Smooth muscle cell (in vitro differentiated cells): ENCODE measurements at regions not wholly inside any gene's neighbourhood (a gene's known extent, or its start where the extent isn't known, plus 50 kb on each side); places are given as distances from the start of the nearest gene placed in this dataset.
"Not testable (repeated sequence)": the region's sequence is repeated elsewhere in the genome, so short reads cannot be mapped to it uniquely, and the experiment has no call there.

Source experiments
- DNase-seq: peaks from one replicate; lab custom pipeline; 2025; ENCODE audit not compliant: unreplicated experiment; lab: John Stamatoyannopoulos, UW
- H2AFZ ChIP-seq: fragments of 200-600 bp; sonication (generic); 2 replicates; pipeline ENCODE4 v1.6.0; 2016; ENCODE audit warnings: antibody characterized with exemption, low read depth, mild to moderate bottlenecking
- H3F3A ChIP-seq: fragments of 200-600 bp; sonication (generic); 2 replicates; pipeline ENCODE4 v1.6.0; 2017; ENCODE audit warnings: antibody characterized with exemption, low read depth
- H3K27ac ChIP-seq: fragments of 200-600 bp; sonication (generic); 2 replicates; pipeline ENCODE4 v1.5.1; 2016; ENCODE audit warnings: low read depth, mild to moderate bottlenecking
- H3K27me3 ChIP-seq: fragments of 200-600 bp; sonication (generic); 2 replicates; pipeline ENCODE4 v1.6.1; 2016; ENCODE audit warnings: low read depth, mild to moderate bottlenecking
- H3K36me3 ChIP-seq: fragments of 200-600 bp; sonication (generic); 2 replicates; pipeline ENCODE4 v1.5.1; 2016; ENCODE audit warnings: low read depth
- H3K4me1 ChIP-seq: fragments of 200-600 bp; sonication (generic); 2 replicates; pipeline ENCODE4 v1.5.1; 2016; ENCODE audit warnings: low read depth
- H3K4me2 ChIP-seq: fragments of 200-600 bp; sonication (generic); 2 replicates; pipeline ENCODE4 v1.6.0; 2016; ENCODE audit warnings: mild to moderate bottlenecking
- H3K4me3 ChIP-seq: fragments of 200-600 bp; sonication (generic); 2 replicates; pipeline ENCODE4 v1.5.1; 2016; ENCODE audit warnings: mild to moderate bottlenecking
- H3K79me2 ChIP-seq: fragments of 200-600 bp; sonication (generic); 2 replicates; pipeline ENCODE4 v1.6.0; 2016; ENCODE audit warnings: low read depth, mild to moderate bottlenecking
- H3K9ac ChIP-seq: fragments of 200-600 bp; sonication (generic); 2 replicates; pipeline ENCODE4 v1.6.0; 2016; ENCODE audit warnings: low read depth
- H3K9me3 ChIP-seq: fragments of 200-600 bp; sonication (generic); replicated peaks from 2 replicates; pipeline ENCODE4 v1.5.1; 2016; ENCODE audit warnings: low read depth
- H4K20me1 ChIP-seq: fragments of 200-600 bp; sonication (generic); 2 replicates; pipeline ENCODE4 v1.6.0; 2016; ENCODE audit warnings: low read depth
- CTCF ChIP-seq: fragments of 200-600 bp; sonication (generic); IDR thresholded peaks from 2 replicates; pipeline ENCODE4 v1.5.1; 2017; ENCODE audit warnings: borderline replicate concordance, mild to moderate bottlenecking, antibody characterized with exemption; ENCODE audit not compliant: insufficient read depth, poor library complexity, severe bottlenecking
- WGBS: methylation state at CpG from one replicate; pipeline ENCODE4 v1.1.7; 2016; ENCODE audit warnings: low lambda C conversion rate; 5-methylcytosine and 5-hydroxymethylcytosine counted together

GRCh38 chr7:68893411-68893810 is 704.9 kb upstream of the AUTS2 start:
- no peaks in the 10 kb centered on the region for H3K4me1 ChIP-seq
- H2AFZ ChIP-seq: no peak overlapping the region
- H3K9ac ChIP-seq: no peak overlapping the region
- no peak for DNase-seq
- no peaks in the 10 kb centered on the region for H3F3A ChIP-seq
- TF ChIP-seq CTCF: no peak
- H3K27me3 ChIP-seq: no peaks in the 10 kb centered on the region
- H4K20me1 ChIP-seq: no peaks in the 10 kb centered on the region
- no peak overlapping the region for H3K4me3 ChIP-seq
- H3K9me3 ChIP-seq: no peaks in the 10 kb centered on the region
- no peaks in the 10 kb centered on the region for H3K79me2 ChIP-seq
- no peak overlapping the region for H3K4me2 ChIP-seq
- 85% methylated on average over 4 of the region's 4 CpGs for WGBS
- H3K36me3 ChIP-seq: no peaks in the 10 kb centered on the region
- H3K27ac ChIP-seq: no peak overlapping the region

- H3F3A ChIP-seq, H3K27ac ChIP-seq, H3K4me1 ChIP-seq, H3K79me2 ChIP-seq, H3K27me3 ChIP-seq, H3K9me3 ChIP-seq, H4K20me1 ChIP-seq, H3K4me2 ChIP-seq, H3K9ac ChIP-seq, H3K36me3 ChIP-seq, H2AFZ ChIP-seq, H3K4me3 ChIP-seq, DNase-seq: not testable (repeated sequence)
- 92% methylated on average over 6 of the region's 6 CpGs for WGBS
Measured at GRCh38 chr7:68899156-68899555, 699.1 kb upstream of the AUTS2 start.

- H3K4me3 ChIP-seq: no peak overlapping the region
- no peak for TF ChIP-seq CTCF
- no peaks in the 10 kb centered on the region for H3K4me1 ChIP-seq
- no peaks in the 10 kb centered on the region for H3K79me2 ChIP-seq
- H3K9ac ChIP-seq: no peak overlapping the region
- H3K9me3 ChIP-seq: no peaks in the 10 kb centered on the region
- H2AFZ ChIP-seq: no peak overlapping the region
- no peaks in the 10 kb centered on the region for H4K20me1 ChIP-seq
- WGBS: 94% methylated on average over 9 of the region's 9 CpGs
- no peak overlapping the region for H3K4me2 ChIP-seq
- no peak overlapping the region for H3K27ac ChIP-seq
- H3K36me3 ChIP-seq: no peaks in the 10 kb centered on the region
- no peaks in the 10 kb centered on the region for H3F3A ChIP-seq
- DNase-seq: no peak
- H3K27me3 ChIP-seq: no peaks in the 10 kb centered on the region
Measured at GRCh38 chr7:68900096-68900495, 698.2 kb upstream of the AUTS2 start.

- no peak overlapping the region for H3K4me3 ChIP-seq
- no peak overlapping the region for H3K27ac ChIP-seq
- no peak overlapping the region for H2AFZ ChIP-seq
- H3K4me2 ChIP-seq: no peak overlapping the region
- H4K20me1 ChIP-seq: no peaks in the 10 kb centered on the region
- no peak overlapping the region for H3K9ac ChIP-seq
- H3F3A ChIP-seq: no peaks in the 10 kb centered on the region
- H3K36me3 ChIP-seq: no peaks in the 10 kb centered on the region
- no peaks in the 10 kb centered on the region for H3K4me1 ChIP-seq
- TF ChIP-seq CTCF: no peak
- 86% methylated on average over 3 of the region's 3 CpGs for WGBS
- no peaks in the 10 kb centered on the region for H3K79me2 ChIP-seq
- no peaks in the 10 kb centered on the region for H3K27me3 ChIP-seq
- DNase-seq: no peak
- no peaks in the 10 kb centered on the region for H3K9me3 ChIP-seq
Measured at GRCh38 chr7:68904630-68905029, 693.6 kb upstream of the AUTS2 start.
